PC-9 (cell line): ENCODE measurements at regions not wholly inside any gene's neighbourhood (a gene's known extent, or its start where the extent isn't known, plus 50 kb on each side); places are given as distances from the start of the nearest gene placed in this dataset.
A peak's percentile ranks its signal among the peaks of the same experiment; 100 is the strongest.

Experiments used
- BruUV-seq: library from RNA; stranded (reverse); fragments of 400-500 nt; replicated peaks from 2 replicates; lab custom pipeline; 2021; lab: Mats Ljungman, UMichigan
- CTCF ChIA-PET: fragments of 300-600 bp; sonication (Branson Sonifier 250); formaldehyde crosslinking; loops from one replicate; lab custom pipeline; 2022; ENCODE audit warnings: antibody characterized with exemption; lab: Charles Lee
- POLR2A ChIA-PET: fragments of 300-600 bp; sonication (Branson Sonifier 250); formaldehyde crosslinking; loops from one replicate; lab custom pipeline; 2022; ENCODE audit warnings: antibody characterized with exemption; ENCODE audit not compliant: unreplicated experiment; lab: Charles Lee
- DNase-seq, 2 experiments: peaks; one replicate each; pipeline versions ENCODE4 v3.0.0 to v3.0.0-alpha.2; 2015 to 2022; ENCODE audit warnings: mixed read lengths in 1 of 2
- H2AFZ ChIP-seq: fragments of 200-600 bp; sonication (generic); 2 replicates; pipeline ENCODE4 v1.8.1; 2017; ENCODE audit warnings: antibody characterized with exemption
- H3F3A ChIP-seq: fragments of 200-600 bp; sonication (generic); 2 replicates; pipeline ENCODE4 v1.8.1; 2017; ENCODE audit warnings: antibody characterized with exemption, mild to moderate bottlenecking, low read depth; ENCODE audit not compliant: insufficient read depth
- H3K27ac ChIP-seq: fragments of 200-600 bp; sonication (generic); 2 replicates; pipeline ENCODE4 v1.6.1; 2016; ENCODE audit warnings: mixed run types
- H3K27me3 ChIP-seq: fragments of 200-600 bp; sonication (generic); 2 replicates; pipeline ENCODE4 v1.6.1; 2016; ENCODE audit warnings: low read depth, mixed run types; ENCODE audit not compliant: insufficient read depth
- H3K36me3 ChIP-seq: fragments of 200-600 bp; sonication (generic); 2 replicates; pipeline ENCODE4 v1.6.1; 2016; ENCODE audit warnings: low read depth, mixed run types
- H3K4me1 ChIP-seq: fragments of 200-600 bp; sonication (generic); replicated peaks from 2 replicates; pipeline ENCODE4 v1.6.1; 2016; ENCODE audit warnings: mixed run types; ENCODE audit not compliant: insufficient read depth
- H3K4me2 ChIP-seq: fragments of 200-600 bp; sonication (generic); 2 replicates; pipeline ENCODE4 v1.6.1; 2017; ENCODE audit warnings: mixed run types
- H3K4me3 ChIP-seq: fragments of 200-600 bp; sonication (generic); 2 replicates; pipeline ENCODE4 v1.6.1; 2016; ENCODE audit warnings: mixed run types
- H3K79me2 ChIP-seq: fragments of 200-600 bp; sonication (generic); 2 replicates; pipeline ENCODE4 v1.6.1; 2017; ENCODE audit warnings: low read depth, mixed run types
- H3K9me2 ChIP-seq: fragments of 200-600 bp; sonication (generic); 2 replicates; pipeline ENCODE4 v1.8.1; 2017; ENCODE audit warnings: mild to moderate bottlenecking; ENCODE audit not compliant: insufficient read depth
- H3K9me3 ChIP-seq: fragments of 200-600 bp; sonication (generic); 2 replicates; pipeline ENCODE4 v1.8.1; 2016; ENCODE audit warnings: low read depth; ENCODE audit not compliant: insufficient read depth
- H4K20me1 ChIP-seq: fragments of 200-600 bp; sonication (generic); 2 replicates; pipeline ENCODE4 v1.8.1; 2017; ENCODE audit not compliant: insufficient read depth
- CTCF ChIP-seq: fragments of 200-600 bp; sonication (generic); conservative IDR thresholded peaks from 2 replicates; pipeline ENCODE4 v1.6.1; 2017; ENCODE audit warnings: mixed run types, antibody characterized with exemption, mild to moderate bottlenecking, moderate library complexity
- EZH2 ChIP-seq: fragments of 200-600 bp; sonication (generic); IDR thresholded peaks from 2 replicates; pipeline ENCODE4 v1.8.0; 2017; ENCODE audit warnings: antibody characterized with exemption, low read depth
- intact Hi-C: fragments of 100-400 bp; cut with micrococcal nuclease; formaldehyde crosslinking; loops from one replicate; pipeline ENCODE4 v1.10.0; 2022; ENCODE audit not compliant: unreplicated experiment

GRCh38 chr7:41445432-41445831, 257.5 kb downstream of the INHBA start:
- Histone ChIP-seq H2AFZ (no peak overlapping the region), H4K20me1 (no peaks in the 10 kb centered on the region), H3K27ac (no peak overlapping the region), H3K4me2 (no peak overlapping the region), H3K27me3 (no peaks in the 10 kb centered on the region), H3K9me3 (peaks cover 10% of the 10 kb centered on the region; the same call in 1 of the 2 replicates), H3K9me2 (no peaks in the 10 kb centered on the region), H3K4me1 (peaks cover 9% of the 10 kb centered on the region), H3F3A (no peaks in the 10 kb centered on the region), H3K79me2 (no peaks in the 10 kb centered on the region), H3K36me3 (no peaks in the 10 kb centered on the region), H3K4me3 (no peak overlapping the region)
- intact Hi-C loops = no loop called here
- ChIA-PET POLR2A (no interaction called here), CTCF (interaction anchor here (0.6 kb wide), 1 partner anchor 299 kb away, joined by 6 read pairs; no protein-coding TSS in a partner anchor)
- no TSS peak for BruUV-seq
- TF ChIP-seq CTCF (no peak), EZH2 (no peak)
- DNase-seq = no peak

GRCh38 chr7:41439515-41439879, 263.4 kb downstream of the INHBA start:
- TF ChIP-seq CTCF (no peak), EZH2 (no peak)
- Histone ChIP-seq H3K4me2 (no peak overlapping the region), H3K27me3 (no peaks in the 10 kb centered on the region), H3K9me3 (peaks cover 4% of the 10 kb centered on the region; the same call in 1 of the 2 replicates), H3K4me3 (no peak overlapping the region), H3F3A (no peaks in the 10 kb centered on the region), H3K36me3 (no peaks in the 10 kb centered on the region), H4K20me1 (no peaks in the 10 kb centered on the region), H3K79me2 (no peaks in the 10 kb centered on the region), H2AFZ (0 out of 2 replicates have a peak overlapping the region, but pooled peaks have one; percentile 23), H3K27ac (no peak overlapping the region), H3K4me1 (0 out of 2 replicates have a peak, but pooled peaks cover 4% of the 10 kb centered on the region), H3K9me2 (no peaks in the 10 kb centered on the region)
- POLR2A ChIA-PET = no interaction called here
- BruUV-seq = no TSS peak
- CTCF ChIA-PET = no interaction called here
- no peak for DNase-seq
- intact Hi-C loops = loop anchor here (5.0 to 10.0 kb wide), 2 partner anchors 143 to 395 kb away; no protein-coding TSS in a partner anchor

GRCh38 chr7:41438705-41439514, 264.0 kb downstream of the INHBA start:
- Histone ChIP-seq H3F3A (no peaks in the 10 kb centered on the region), H3K4me3 (no peak overlapping the region), H3K9me2 (no peaks in the 10 kb centered on the region), H4K20me1 (no peaks in the 10 kb centered on the region), H3K9me3 (peaks cover 4% of the 10 kb centered on the region; the same call in 1 of the 2 replicates), H3K27me3 (no peaks in the 10 kb centered on the region), H3K4me1 (0 out of 2 replicates have a peak, but pooled peaks cover 4% of the 10 kb centered on the region), H3K4me2 (no peak overlapping the region), H3K36me3 (no peaks in the 10 kb centered on the region), H3K27ac (no peak overlapping the region), H2AFZ (0 out of 2 replicates have a peak overlapping the region, but pooled peaks have one; percentile 23), H3K79me2 (no peaks in the 10 kb centered on the region)
- no peak for DNase-seq
- no TSS peak for BruUV-seq
- intact Hi-C loops = loop anchor here (5.0 to 10.0 kb wide), 2 partner anchors 143 to 394 kb away; no protein-coding TSS in a partner anchor
- no peak for TF ChIP-seq CTCF
- TF ChIP-seq EZH2 = no peak
- ChIA-PET POLR2A (interaction anchor here (0.6 kb wide), 1 partner anchor 41 kb away, joined by 5 read pairs; no protein-coding TSS in a partner anchor), CTCF (no interaction called here)
